H9 (cell line): ENCODE measurements at regions not wholly inside any gene's neighbourhood (a gene's known extent, or its start where the extent isn't known, plus 50 kb on each side); places are given as distances from the start of the nearest gene placed in this dataset.
A peak's percentile ranks its signal among the peaks of the same experiment; 100 is the strongest.

ENCODE experiments used
- DNase-seq: peaks from one replicate; pipeline ENCODE4 v3.0.0-alpha.2; 2017
- H2AFZ ChIP-seq: one replicate; pipeline ENCODE4 v1.6.1; 2013; ENCODE audit warnings: mild to moderate bottlenecking, low read length, control low read depth, moderate library complexity
- H2AK5ac ChIP-seq: 2 replicates; pipeline ENCODE4 v1.6.1; 2013; ENCODE audit warnings: low read length, control low read depth, mixed read lengths; ENCODE audit not compliant: insufficient read length
- H2BK120ac ChIP-seq: one replicate; pipeline ENCODE4 v1.6.1; 2013; ENCODE audit warnings: low read depth, mild to moderate bottlenecking, low read length, control low read depth, inconsistent platforms; ENCODE audit not compliant: poor library complexity, severe bottlenecking
- H2BK12ac ChIP-seq: 2 replicates; pipeline ENCODE4 v1.6.1; 2013; ENCODE audit warnings: low read length, control low read depth, mixed read lengths, low read depth; ENCODE audit not compliant: insufficient read length
- H2BK15ac ChIP-seq: 2 replicates; pipeline ENCODE4 v1.6.1; 2013; ENCODE audit warnings: low read depth, low read length, control low read depth
- H2BK20ac ChIP-seq: one replicate; pipeline ENCODE4 v1.6.1; 2013; ENCODE audit warnings: low read depth, mild to moderate bottlenecking, low read length, control low read depth, inconsistent platforms; ENCODE audit not compliant: poor library complexity, severe bottlenecking
- H2BK5ac ChIP-seq: 2 replicates; pipeline ENCODE4 v1.6.1; 2013; ENCODE audit warnings: low read length, control low read depth, mixed read lengths; ENCODE audit not compliant: insufficient read length
- H3K14ac ChIP-seq: 2 replicates; pipeline ENCODE4 v1.6.1; 2013; ENCODE audit warnings: low read length, control low read depth; ENCODE audit not compliant: insufficient read depth
- H3K18ac ChIP-seq: 2 replicates; pipeline ENCODE4 v1.6.1; 2013; ENCODE audit warnings: low read depth, mild to moderate bottlenecking, mixed read lengths, low read length, control low read depth; ENCODE audit not compliant: insufficient read length
- H3K23ac ChIP-seq: 2 replicates; pipeline ENCODE4 v1.6.1; 2013; ENCODE audit warnings: low read length, control low read depth, mixed read lengths, low read depth; ENCODE audit not compliant: insufficient read length
- H3K23me2 ChIP-seq: 2 replicates; pipeline ENCODE4 v1.6.1; 2013; ENCODE audit warnings: low read depth, mild to moderate bottlenecking, mixed read lengths, low read length, control low read depth; ENCODE audit not compliant: insufficient read length, poor library complexity, severe bottlenecking
- H3K27ac ChIP-seq: 2 replicates; pipeline ENCODE4 v1.5.1; 2013; ENCODE audit warnings: low read length, control low read depth, mixed read lengths, low read depth; ENCODE audit not compliant: insufficient read length
- H3K27me3 ChIP-seq: 2 replicates; pipeline ENCODE4 v1.6.1; 2013; ENCODE audit warnings: low read length, control low read depth, inconsistent platforms; ENCODE audit not compliant: insufficient read depth
- H3K4ac ChIP-seq: 2 replicates; pipeline ENCODE4 v1.6.1; 2013; ENCODE audit warnings: low read depth, mild to moderate bottlenecking, control low read depth, inconsistent platforms, low read length, moderate library complexity
- H3K4me1 ChIP-seq: 2 replicates; pipeline ENCODE4 v1.6.1; 2013; ENCODE audit warnings: low read length, control low read depth, inconsistent platforms; ENCODE audit not compliant: insufficient read depth
- H3K4me2 ChIP-seq: 2 replicates; pipeline ENCODE4 v1.6.1; 2013; ENCODE audit warnings: low read length, control low read depth, mixed read lengths; ENCODE audit not compliant: insufficient read length, insufficient read depth
- H3K56ac ChIP-seq: 2 replicates; pipeline ENCODE4 v1.6.1; 2013; ENCODE audit warnings: low read depth, mild to moderate bottlenecking, mixed read lengths, low read length, control low read depth; ENCODE audit not compliant: insufficient read length
- H3K79me1 ChIP-seq: 2 replicates; pipeline ENCODE4 v1.6.1; 2013; ENCODE audit warnings: low read depth, mild to moderate bottlenecking, moderate library complexity, low read length, control low read depth, inconsistent platforms; ENCODE audit not compliant: insufficient read depth, poor library complexity, severe bottlenecking
- H3K79me2 ChIP-seq: 2 replicates; pipeline ENCODE4 v1.6.1; 2013; ENCODE audit warnings: low read length, control low read depth, inconsistent platforms; ENCODE audit not compliant: insufficient read depth
- H3K9ac ChIP-seq: 2 replicates; pipeline ENCODE4 v1.6.1; 2013; ENCODE audit warnings: low read length, control low read depth, mixed read lengths; ENCODE audit not compliant: insufficient read length; ENCODE audit errors: extremely low read depth
- H3K9me3 ChIP-seq: one replicate; pipeline ENCODE4 v1.6.1; 2013; ENCODE audit warnings: low read depth, low read length, inconsistent platforms; ENCODE audit not compliant: control insufficient read depth
- H3T11ph ChIP-seq: one replicate; pipeline ENCODE4 v1.6.1; 2013; ENCODE audit warnings: mild to moderate bottlenecking, low read length, control low read depth, inconsistent platforms
- H4K20me1 ChIP-seq: one replicate; pipeline ENCODE4 v1.6.1; 2013; ENCODE audit not compliant: control insufficient read depth, insufficient read length, insufficient read depth
- H4K5ac ChIP-seq: 2 replicates; pipeline ENCODE4 v1.6.1; 2013; ENCODE audit warnings: low read depth, mild to moderate bottlenecking, mixed read lengths, low read length, control low read depth; ENCODE audit not compliant: insufficient read length
- H4K8ac ChIP-seq: replicated peaks from 2 replicates; pipeline ENCODE4 v1.6.1; 2013; ENCODE audit warnings: low read length, control low read depth, mixed read lengths, low read depth; ENCODE audit not compliant: insufficient read length
- H4K91ac ChIP-seq: 2 replicates; pipeline ENCODE4 v1.6.1; 2013; ENCODE audit warnings: low read depth, mild to moderate bottlenecking, moderate library complexity, mixed read lengths, low read length, control low read depth; ENCODE audit not compliant: insufficient read length
- H3K27ac Mint-ChIP-seq, 3 experiments: 2 replicates in 2 of 3; 3 replicates in 1 of 3; pipeline ENCODE4 v1.8.0; 2020 to 2021; ENCODE audit warnings: mixed read lengths in 3 of 3, mild to moderate bottlenecking in 1 of 3, moderate library complexity in 1 of 3
- H3K27me3 Mint-ChIP-seq: 2 replicates; pipeline ENCODE4 v1.8.0; 2021; ENCODE audit warnings: low read depth, mild to moderate bottlenecking, moderate library complexity, mixed read lengths
- H3K36me3 Mint-ChIP-seq, 3 experiments: 2 replicates in 2 of 3; 3 replicates in 1 of 3; pipeline ENCODE4 v1.8.0; 2020 to 2021; ENCODE audit warnings: low read depth in 3 of 3, mixed read lengths in 3 of 3; ENCODE audit not compliant: insufficient read depth in 1 of 3
- H3K4me1 Mint-ChIP-seq, 2 experiments: 2 replicates each; pipeline ENCODE4 v1.8.0; 2020; ENCODE audit warnings: mixed read lengths in 2 of 2
- H3K4me3 Mint-ChIP-seq, 2 experiments: 2 replicates in 1 of 2; 3 replicates in 1 of 2; pipeline ENCODE4 v1.8.0; 2020 to 2021; ENCODE audit warnings: mild to moderate bottlenecking in 2 of 2, mixed read lengths in 2 of 2, moderate library complexity in 1 of 2
- H3K9me3 Mint-ChIP-seq, 2 experiments: 2 replicates in 1 of 2; 3 replicates in 1 of 2; pipeline ENCODE4 v1.8.0; 2020; ENCODE audit warnings: mild to moderate bottlenecking in 2 of 2, mixed read lengths in 2 of 2, moderate library complexity in 1 of 2
- CTCF ChIP-seq: fragments of 200-600 bp; sonication (generic); conservative IDR thresholded peaks from 3 replicates; pipeline ENCODE4 v1.8.0; 2021; ENCODE audit warnings: antibody characterized with exemption, mild to moderate bottlenecking
- WGBS: extraction: QIAGEN DNeasy Blood & Tissue Kit; methylation state at CpG from one replicate; pipeline ENCODE4 v1.1.7; 2013; ENCODE audit warnings: missing lambda C conversion rate, low lambda C conversion rate, mixed read lengths; ENCODE audit not compliant: insufficient read length; ENCODE audit errors: extremely low coverage; 5-methylcytosine and 5-hydroxymethylcytosine counted together

GRCh38 chr7:131642429-131642828 lies 86.0 kb upstream of the PODXL start:
- H3K9me3 Mint-ChIP-seq: no peaks in the 10 kb centered on the region; a peak in 1 of 5 replicates
- Histone ChIP-seq H3K4me1 (peaks cover 6% of the 10 kb centered on the region; the same call in 1 of the 2 replicates), H3K56ac (no peak overlapping the region), H3K23ac (no peak overlapping the region), H3K79me2 (no peaks in the 10 kb centered on the region), H3K27me3 (0 out of 2 replicates have a peak, but pooled peaks cover under 1% of the 10 kb centered on the region), H2AFZ (no peak overlapping the region), H4K8ac (no peak overlapping the region), H2AK5ac (no peak overlapping the region), H3K14ac (no peak overlapping the region), H2BK5ac (no peak overlapping the region), H2BK15ac (no peak overlapping the region), H3K18ac (no peak overlapping the region), H3K27ac (no peak overlapping the region), H3K4ac (no peak overlapping the region), H4K91ac (no peak overlapping the region), H2BK20ac (no peak overlapping the region), H3K79me1 (no peaks in the 10 kb centered on the region), H2BK120ac (no peak overlapping the region), H3K23me2 (no peaks in the 10 kb centered on the region), H3T11ph (no peak overlapping the region), H3K9me3 (no peaks in the 10 kb centered on the region), H3K9ac (no peak overlapping the region), H4K20me1 (no peaks in the 10 kb centered on the region), H3K4me2 (no peak overlapping the region), H4K5ac (no peak overlapping the region), H2BK12ac (no peak overlapping the region)
- peaks cover 2% of the 10 kb centered on the region for H3K27me3 Mint-ChIP-seq
- no peaks in the 10 kb centered on the region; a peak in 1 of 7 replicates for H3K36me3 Mint-ChIP-seq
- no peak for TF ChIP-seq CTCF
- no CpG with 5 or more reads among the region's 3 CpGs for WGBS
- H3K27ac Mint-ChIP-seq: peak overlapping the region in 2 of 3 experiments; percentile 5 to 88; a peak in 2 of 7 replicates
- DNase-seq: no peak
- peaks cover 27 to 34% of the 10 kb centered on the region in 2 experiments for H3K4me1 Mint-ChIP-seq
- no peak overlapping the region for H3K4me3 Mint-ChIP-seq
